ENCODE measurements at regions not wholly inside any gene's neighbourhood (a gene's known extent, or its start where the extent isn't known, plus 50 kb on each side); places are given as distances from the start of the nearest gene placed in this dataset.

DNA sequence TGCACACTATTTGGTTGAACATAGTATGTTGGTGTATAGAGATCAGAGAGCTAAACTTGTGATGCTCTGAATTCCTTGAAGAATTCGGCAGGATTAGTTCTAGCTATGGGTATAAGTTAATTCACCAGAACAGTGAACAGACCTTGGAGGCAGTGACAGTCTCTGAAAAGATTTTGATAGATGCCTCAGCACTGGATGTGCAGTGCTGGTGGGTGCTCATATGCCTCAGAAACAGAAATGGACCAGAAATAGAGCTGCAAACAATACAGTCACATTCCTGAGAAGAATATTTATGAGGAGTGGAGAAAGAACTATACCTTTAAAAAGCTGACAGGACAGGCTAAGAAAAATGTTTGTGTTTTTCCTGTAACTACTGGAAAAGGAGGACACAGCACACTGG, 747.7 kb downstream of the KCTD16 start:
- no peaks in the 10 kb centered on the region for H3K9me3 ChIP-seq
- no peak overlapping the region for H3K4me3 ChIP-seq
- intact Hi-C loops (cut with DNase I, micrococcal nuclease), result no loop called here
- ATAC-seq, result no peak
- H3K4me1 ChIP-seq (ENCODE audit: low read depth), result no peaks in the 10 kb centered on the region
- DNase-seq, result no peak
- TF ChIP-seq, protein P1, sequence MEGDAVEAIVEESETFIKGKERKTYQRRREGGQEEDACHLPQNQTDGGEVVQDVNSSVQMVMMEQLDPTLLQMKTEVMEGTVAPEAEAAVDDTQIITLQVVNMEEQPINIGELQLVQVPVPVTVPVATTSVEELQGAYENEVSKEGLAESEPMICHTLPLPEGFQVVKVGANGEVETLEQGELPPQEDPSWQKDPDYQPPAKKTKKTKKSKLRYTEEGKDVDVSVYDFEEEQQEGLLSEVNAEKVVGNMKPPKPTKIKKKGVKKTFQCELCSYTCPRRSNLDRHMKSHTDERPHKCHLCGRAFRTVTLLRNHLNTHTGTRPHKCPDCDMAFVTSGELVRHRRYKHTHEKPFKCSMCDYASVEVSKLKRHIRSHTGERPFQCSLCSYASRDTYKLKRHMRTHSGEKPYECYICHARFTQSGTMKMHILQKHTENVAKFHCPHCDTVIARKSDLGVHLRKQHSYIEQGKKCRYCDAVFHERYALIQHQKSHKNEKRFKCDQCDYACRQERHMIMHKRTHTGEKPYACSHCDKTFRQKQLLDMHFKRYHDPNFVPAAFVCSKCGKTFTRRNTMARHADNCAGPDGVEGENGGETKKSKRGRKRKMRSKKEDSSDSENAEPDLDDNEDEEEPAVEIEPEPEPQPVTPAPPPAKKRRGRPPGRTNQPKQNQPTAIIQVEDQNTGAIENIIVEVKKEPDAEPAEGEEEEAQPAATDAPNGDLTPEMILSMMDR (IDR thresholded peaks at IDR 0.05), result no peak
- H3K36me3 ChIP-seq (ENCODE audit: low read depth), result no peaks in the 10 kb centered on the region

DNA sequence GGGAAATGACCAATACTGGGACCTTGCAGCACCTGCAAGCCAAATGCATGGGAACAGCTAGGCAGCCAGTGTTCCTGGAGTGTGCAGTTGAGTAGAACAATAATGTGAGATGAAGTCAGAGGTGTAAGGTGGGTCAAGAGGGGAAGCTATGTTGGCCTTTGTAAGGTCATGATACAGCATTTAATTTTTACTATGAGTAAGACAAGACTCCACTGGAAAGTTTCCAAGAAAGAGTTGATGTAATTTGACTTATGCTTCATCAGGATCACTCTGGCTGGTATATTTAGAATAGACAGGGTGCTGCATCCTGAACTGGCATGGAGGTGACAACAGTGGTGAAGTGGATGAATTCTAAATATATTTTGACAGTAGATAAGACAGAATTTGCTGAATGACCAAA, 744.8 kb downstream of the KCTD16 start:
- TF ChIP-seq, protein P1 (IDR thresholded peaks at IDR 0.05), result no peak
- Histone ChIP-seq H3K4me1 (ENCODE audit: low read depth) (no peaks in the 10 kb centered on the region), H3K4me3 (no peak overlapping the region), H3K36me3 (ENCODE audit: low read depth) (no peaks in the 10 kb centered on the region), H3K9me3 (no peaks in the 10 kb centered on the region)
- intact Hi-C loops (cut with DNase I, micrococcal nuclease), result no loop called here
- ATAC-seq (no peak), DNase-seq (no peak)

- H3K4me1 ChIP-seq (ENCODE audit: low read depth), result no peaks in the 10 kb centered on the region
- no peak for DNase-seq
- H3K9me3 ChIP-seq, result no peaks in the 10 kb centered on the region
- H3K36me3 ChIP-seq (ENCODE audit: low read depth), result no peaks in the 10 kb centered on the region
- ATAC-seq, result no peak
- intact Hi-C loops (cut with DNase I, micrococcal nuclease), result no loop called here
- no peak overlapping the region for H3K4me3 ChIP-seq
- TF ChIP-seq, protein P1 (IDR thresholded peaks at IDR 0.05), result no peak
Observed at GRCh38 chr5:144913661-144914060, 743.0 kb downstream of the KCTD16 start.

DNA sequence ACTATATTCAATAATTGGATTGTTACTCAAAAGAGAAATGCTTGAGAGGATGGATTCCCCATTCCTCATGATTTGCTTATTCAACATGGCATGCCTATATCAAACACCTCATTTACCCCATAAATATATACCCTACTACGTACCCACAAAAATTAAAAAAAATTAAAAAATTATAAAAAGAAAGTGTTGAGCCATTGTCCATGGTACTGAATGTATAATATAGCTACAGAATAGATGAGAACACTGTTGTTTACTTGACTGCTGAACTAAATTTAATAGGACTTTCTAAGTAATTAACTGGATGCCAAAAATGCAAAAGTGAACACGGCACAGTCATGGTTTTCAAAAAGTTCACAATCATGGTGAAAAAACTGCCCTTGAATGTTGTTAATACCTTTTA, 725.8 kb downstream of the KCTD16 start:
- no peaks in the 10 kb centered on the region for H3K9me3 ChIP-seq
- ATAC-seq (no peak), DNase-seq (no peak)
- intact Hi-C loops (cut with DNase I, micrococcal nuclease), result no loop called here
- TF ChIP-seq, protein P1 (IDR thresholded peaks at IDR 0.05), result no peak
- H3K4me1 ChIP-seq (ENCODE audit: low read depth), result no peaks in the 10 kb centered on the region
- no peaks in the 10 kb centered on the region for H3K36me3 ChIP-seq (ENCODE audit: low read depth)
- H3K4me3 ChIP-seq, result no peak overlapping the region

DNA sequence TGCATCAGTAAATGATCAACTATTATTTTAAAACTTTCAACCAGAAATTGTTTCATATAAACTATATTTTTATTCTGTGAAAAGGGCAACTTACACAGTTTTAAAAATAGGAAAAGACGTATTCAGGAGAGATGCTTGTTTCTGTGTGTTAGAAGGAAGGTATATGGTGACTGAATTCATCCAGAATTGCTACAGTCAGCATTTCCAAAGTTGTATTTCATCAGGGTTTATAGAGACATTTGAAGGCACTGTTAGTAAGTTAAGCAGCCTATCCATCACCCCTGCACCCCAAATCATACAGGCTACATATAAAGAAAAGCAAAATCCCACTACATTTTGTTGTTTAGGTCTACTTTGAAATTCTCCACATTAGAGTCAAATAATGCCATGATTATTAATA, 716.0 kb downstream of the KCTD16 start:
- no peaks in the 10 kb centered on the region for H3K9me3 ChIP-seq
- no peaks in the 10 kb centered on the region for H3K36me3 ChIP-seq (ENCODE audit: low read depth)
- H3K4me3 ChIP-seq, result no peak overlapping the region
- no peak for ATAC-seq
- no peaks in the 10 kb centered on the region for H3K4me1 ChIP-seq (ENCODE audit: low read depth)
- intact Hi-C loops (cut with DNase I, micrococcal nuclease), result no loop called here
- DNase-seq, result no peak
- TF ChIP-seq, protein P1 (IDR thresholded peaks at IDR 0.05), result no peak

- H3K4me1 ChIP-seq (ENCODE audit: low read depth), result no peaks in the 10 kb centered on the region
- no peak for DNase-seq
- H3K4me3 ChIP-seq, result no peak overlapping the region
- H3K9me3 ChIP-seq, result no peaks in the 10 kb centered on the region
- ATAC-seq, result no peak
- intact Hi-C loops (cut with DNase I, micrococcal nuclease), result no loop called here
- TF ChIP-seq, protein P1 (IDR thresholded peaks at IDR 0.05), result no peak
- H3K36me3 ChIP-seq (ENCODE audit: low read depth), result no peaks in the 10 kb centered on the region
Observed at GRCh38 chr5:144882739-144883283, 712.1 kb downstream of the KCTD16 start.
